Right lobe of liver (tissue), 6 donors: ENCODE measurements at regions not wholly inside any gene's neighbourhood (a gene's known extent, or its start where the extent isn't known, plus 50 kb on each side); places are given as distances from the start of the nearest gene placed in this dataset.

Experiments
- ATAC-seq, 4 donors: fragments of 200-7000 bp; cut with Tn5 transposase; one replicate each; pipeline ENCODE4 v1.9.1; 2020; ENCODE audit warnings: mild to moderate bottlenecking in 4 of 4, moderate library complexity in 4 of 4
- DNase-seq, 3 donors: peaks; one replicate each; pipeline ENCODE4 v3.0.0-alpha.2; 2020
- H3K27ac ChIP-seq, 3 donors: fragments of 200-600 bp; one replicate each; pipeline ENCODE4 v1.8.0; 2022
- H3K27me3 ChIP-seq, 2 donors: fragments of 200-600 bp; one replicate each; pipeline ENCODE4 v1.8.0; 2022
- H3K36me3 ChIP-seq, 4 donors: fragments of 200-600 bp; sonication (generic) in 1 of 4; one replicate each; pipeline versions ENCODE4 v1.5.1 to v1.8.0; 2017 to 2022; ENCODE audit warnings: control low read depth in 1 of 4
- H3K4me1 ChIP-seq, 4 donors: fragments of 200-600 bp; sonication (generic) in 1 of 4; one replicate each; pipeline versions ENCODE4 v1.5.1 to v1.8.0; 2017 to 2022; ENCODE audit warnings: control low read depth in 1 of 4
- H3K4me3 ChIP-seq, 3 donors: fragments of 200-600 bp; one replicate each; pipeline ENCODE4 v1.8.0; 2022
- H3K9me3 ChIP-seq, 4 donors: fragments of 200-600 bp; sonication (generic) in 1 of 4; one replicate each; pipeline versions ENCODE4 v1.5.1 to v1.8.0; 2017 to 2022; ENCODE audit warnings: control low read depth in 1 of 4
- CTCF ChIP-seq, 4 donors: fragments of 200-600 bp in 3 of 4; fragments of 450-650 bp in 1 of 4; IDR thresholded peaks; one replicate each; pipeline versions ENCODE4 v1.5.1 to v1.8.0; 2016 to 2022; ENCODE audit warnings: antibody characterized with exemption in 4 of 4, mild to moderate bottlenecking in 2 of 4
- POLR2A ChIP-seq: fragments of 450-650 bp; IDR thresholded peaks from one replicate; pipeline ENCODE4 v1.6.1; 2017; ENCODE audit warnings: antibody characterized with exemption, mild to moderate bottlenecking
- WGBS: methylation state at CpG from one replicate; pipeline ENCODE4 v1.1.6; 2018; ENCODE audit warnings: low coverage, low lambda C conversion rate; ENCODE audit not compliant: insufficient coverage; ENCODE audit errors: missing lambda C conversion rate; 5-methylcytosine and 5-hydroxymethylcytosine counted together
- intact Hi-C, 2 donors: fragments of 100-400 bp; cut with DNase I; formaldehyde crosslinking; loops; one replicate each; pipeline versions ENCODE4 v1.11.2 to v1.14.1; 2022
- donor health status: DM: no; HTN: yes; CAD: no.
- donor health status: DM: no; HTN: no; CAD: no.
- donor health status: DM: no; HTN: no; CAD: no.
- donor health status: DM: no; HTN: yes; CAD: no.
- donor health status: DM: no; HTN: yes; CAD: no.

- DNase-seq (no peak), ATAC-seq (no peak)
- Histone ChIP-seq H3K4me1 (no peaks in the 10 kb centered on the region), H3K4me3 (no peak overlapping the region), H3K27ac (no peak overlapping the region), H3K36me3 (no peaks in the 10 kb centered on the region), H3K9me3 (no peaks in the 10 kb centered on the region), H3K27me3 (no peaks in the 10 kb centered on the region)
- intact Hi-C loops, result no loop called here
- WGBS, result 74% methylated on average over 3 of the region's 5 CpGs
- no peak for TF ChIP-seq POLR2A
- TF ChIP-seq CTCF (IDR thresholded peaks at IDR 0.05), result no peak
These were observed 230.8 kb upstream of the MCTP2 start for GRCh38 chr15:94000606-94001005.

- DNase-seq, result no peak
- intact Hi-C loops, result no loop called here
- H3K27me3 ChIP-seq, result no peaks in the 10 kb centered on the region
- H3K36me3 ChIP-seq, result no peaks in the 10 kb centered on the region
- WGBS, result 41% methylated on average over 6 of the region's 6 CpGs
- TF ChIP-seq CTCF (IDR thresholded peaks at IDR 0.05), result peak; percentile 44 to 72 (median 65)
- no peak for TF ChIP-seq POLR2A
- no peak overlapping the region for H3K27ac ChIP-seq
- ATAC-seq, result peak in 3 of 4 donors; percentile 42 to 51 (median 47)
- H3K4me1 ChIP-seq, result no peaks in the 10 kb centered on the region
- H3K4me3 ChIP-seq, result no peak overlapping the region
- no peaks in the 10 kb centered on the region for H3K9me3 ChIP-seq
These were observed 234.2 kb upstream of the MCTP2 start for GRCh38 chr15:93997071-93997658.

GRCh38 chr15:93989440-93989998 is 241.8 kb upstream of the MCTP2 start:
- Histone ChIP-seq H3K9me3 (no peaks in the 10 kb centered on the region), H3K4me3 (no peak overlapping the region), H3K4me1 (no peaks in the 10 kb centered on the region), H3K36me3 (no peaks in the 10 kb centered on the region), H3K27ac (no peak overlapping the region), H3K27me3 (no peaks in the 10 kb centered on the region)
- WGBS, result 54% methylated on average over 4 of the region's 4 CpGs
- TF ChIP-seq CTCF (IDR thresholded peaks at IDR 0.05) (no peak), POLR2A (no peak)
- intact Hi-C loops, result no loop called here
- DNase-seq (no peak), ATAC-seq (no peak)

- no peaks in the 10 kb centered on the region for H3K4me1 ChIP-seq
- no peak overlapping the region for H3K27ac ChIP-seq
- H3K36me3 ChIP-seq, result no peaks in the 10 kb centered on the region
- intact Hi-C loops, result no loop called here
- ATAC-seq (no peak), DNase-seq (no peak)
- H3K27me3 ChIP-seq, result no peaks in the 10 kb centered on the region
- no peaks in the 10 kb centered on the region for H3K9me3 ChIP-seq
- 45% methylated on average over 5 of the region's 5 CpGs for WGBS
- no peak for TF ChIP-seq POLR2A
- TF ChIP-seq CTCF (IDR thresholded peaks at IDR 0.05), result no peak
- no peak overlapping the region for H3K4me3 ChIP-seq
These were observed 244.3 kb upstream of the MCTP2 start for GRCh38 chr15:93987068-93987467.
